ENCODE measurements at regions not wholly inside any gene's neighbourhood (a gene's known extent, or its start where the extent isn't known, plus 50 kb on each side); places are given as distances from the start of the nearest gene placed in this dataset.

GRCh38 chr16:17666293-17666692 lies 195.5 kb upstream of the XYLT1 start:
- TF ChIP-seq, protein P1, sequence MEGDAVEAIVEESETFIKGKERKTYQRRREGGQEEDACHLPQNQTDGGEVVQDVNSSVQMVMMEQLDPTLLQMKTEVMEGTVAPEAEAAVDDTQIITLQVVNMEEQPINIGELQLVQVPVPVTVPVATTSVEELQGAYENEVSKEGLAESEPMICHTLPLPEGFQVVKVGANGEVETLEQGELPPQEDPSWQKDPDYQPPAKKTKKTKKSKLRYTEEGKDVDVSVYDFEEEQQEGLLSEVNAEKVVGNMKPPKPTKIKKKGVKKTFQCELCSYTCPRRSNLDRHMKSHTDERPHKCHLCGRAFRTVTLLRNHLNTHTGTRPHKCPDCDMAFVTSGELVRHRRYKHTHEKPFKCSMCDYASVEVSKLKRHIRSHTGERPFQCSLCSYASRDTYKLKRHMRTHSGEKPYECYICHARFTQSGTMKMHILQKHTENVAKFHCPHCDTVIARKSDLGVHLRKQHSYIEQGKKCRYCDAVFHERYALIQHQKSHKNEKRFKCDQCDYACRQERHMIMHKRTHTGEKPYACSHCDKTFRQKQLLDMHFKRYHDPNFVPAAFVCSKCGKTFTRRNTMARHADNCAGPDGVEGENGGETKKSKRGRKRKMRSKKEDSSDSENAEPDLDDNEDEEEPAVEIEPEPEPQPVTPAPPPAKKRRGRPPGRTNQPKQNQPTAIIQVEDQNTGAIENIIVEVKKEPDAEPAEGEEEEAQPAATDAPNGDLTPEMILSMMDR (IDR thresholded peaks at IDR 0.05; ENCODE audit: low read depth, low read length, poor library complexity, severe bottlenecking), result no peak
- TF ChIP-seq EZH2phosphoT487 (IDR thresholded peaks at IDR 0.05; ENCODE audit: borderline replicate concordance, low read length), result no peak
